Activated naive CD4-positive, alpha-beta T cell treated with anti-CD3 and anti-CD28 coated beads for 36 hours (primary cell): ENCODE measurements at regions not wholly inside any gene's neighbourhood (a gene's known extent, or its start where the extent isn't known, plus 50 kb on each side); places are given as distances from the start of the nearest gene placed in this dataset.
"Not testable (repeated sequence)": the region's sequence is repeated elsewhere in the genome, so short reads cannot be mapped to it uniquely, and the experiment has no call there.

Experiments used
- CTCF ChIA-PET: fragments of 350-600 bp; sonication (Branson Sonifier 250); formaldehyde crosslinking; loops from one replicate; lab custom pipeline; 2021; ENCODE audit warnings: antibody characterized with exemption; lab: Charles Lee
- DNase-seq: peaks from one replicate; pipeline ENCODE4 v3.0.0-alpha.2; 2020
- H3K27ac Mint-ChIP-seq: one replicate; pipeline ENCODE4 v1.8.0; 2021; ENCODE audit warnings: mild to moderate bottlenecking, mixed read lengths
- H3K27me3 Mint-ChIP-seq: one replicate; pipeline ENCODE4 v1.8.0; 2021; ENCODE audit warnings: low read depth, mixed read lengths
- H3K36me3 Mint-ChIP-seq: one replicate; pipeline ENCODE4 v1.8.0; 2021; ENCODE audit warnings: low read depth, mixed read lengths
- H3K4me1 Mint-ChIP-seq: one replicate; pipeline ENCODE4 v1.8.0; 2021; ENCODE audit warnings: low read depth, mixed read lengths
- H3K4me3 Mint-ChIP-seq: one replicate; pipeline ENCODE4 v1.8.0; 2021; ENCODE audit warnings: mild to moderate bottlenecking, moderate library complexity, mixed read lengths
- H3K9me3 Mint-ChIP-seq: one replicate; pipeline ENCODE4 v1.8.0; 2021; ENCODE audit warnings: mixed read lengths
- intact Hi-C: fragments of 100-400 bp; cut with micrococcal nuclease; formaldehyde crosslinking; loops from one replicate; pipeline ENCODE4 v1.15.1; 2023

DNA sequence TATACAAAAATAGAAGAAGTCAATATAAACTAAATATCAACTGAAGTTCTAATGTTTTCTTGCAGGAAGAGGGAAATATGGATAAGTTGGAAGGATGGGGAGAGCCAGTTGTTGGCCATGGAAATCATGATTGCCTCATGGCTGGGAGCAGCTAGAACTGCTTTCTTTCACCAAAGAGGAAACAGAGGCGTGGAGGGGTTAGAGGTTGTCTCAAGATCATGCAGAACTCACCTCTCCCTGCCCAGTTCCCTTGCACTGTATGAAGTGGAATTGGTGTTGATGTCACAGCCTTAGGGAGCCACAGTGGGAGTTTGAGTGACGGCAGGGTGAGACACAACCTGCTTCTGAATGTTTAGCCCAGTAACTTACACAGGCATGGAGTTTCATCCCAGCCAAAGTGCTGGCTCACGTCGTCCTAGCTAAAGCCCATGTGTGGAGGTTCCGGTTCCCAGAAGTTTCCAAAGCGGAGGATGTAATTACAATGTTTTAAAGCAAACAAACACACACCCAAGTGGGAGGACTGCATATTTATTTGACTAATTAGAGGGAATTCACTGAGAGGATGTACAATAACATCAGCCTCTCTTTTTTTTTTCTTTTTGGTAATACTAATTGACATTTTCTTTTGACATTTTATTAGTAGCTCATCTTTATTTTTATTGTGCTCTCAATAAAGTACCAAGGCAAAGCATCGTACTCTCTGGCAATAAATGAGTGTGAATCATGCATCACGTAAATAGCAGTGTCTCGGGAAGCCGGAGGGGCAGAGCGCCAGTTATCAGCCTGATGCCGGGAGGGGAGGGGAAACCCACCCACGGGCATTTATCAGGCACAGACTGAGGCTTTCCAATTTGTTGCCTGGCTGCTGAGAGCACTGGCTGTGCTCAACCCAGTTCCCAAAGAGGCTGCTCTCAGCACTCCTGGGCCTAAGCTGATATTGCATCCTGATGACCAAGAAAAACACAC, 118.7 kb upstream of the CDH5 start:
- H3K4me1 Mint-ChIP-seq: no peaks in the 10 kb centered on the region
- no peak overlapping the region for H3K27ac Mint-ChIP-seq
- H3K9me3 Mint-ChIP-seq: no peaks in the 10 kb centered on the region
- intact Hi-C loops: no loop called here
- peaks cover 3% of the 10 kb centered on the region for H3K27me3 Mint-ChIP-seq
- CTCF ChIA-PET: no interaction called here
- H3K4me3 Mint-ChIP-seq: no peak overlapping the region
- no peak for DNase-seq
- H3K36me3 Mint-ChIP-seq: no peaks in the 10 kb centered on the region

DNA sequence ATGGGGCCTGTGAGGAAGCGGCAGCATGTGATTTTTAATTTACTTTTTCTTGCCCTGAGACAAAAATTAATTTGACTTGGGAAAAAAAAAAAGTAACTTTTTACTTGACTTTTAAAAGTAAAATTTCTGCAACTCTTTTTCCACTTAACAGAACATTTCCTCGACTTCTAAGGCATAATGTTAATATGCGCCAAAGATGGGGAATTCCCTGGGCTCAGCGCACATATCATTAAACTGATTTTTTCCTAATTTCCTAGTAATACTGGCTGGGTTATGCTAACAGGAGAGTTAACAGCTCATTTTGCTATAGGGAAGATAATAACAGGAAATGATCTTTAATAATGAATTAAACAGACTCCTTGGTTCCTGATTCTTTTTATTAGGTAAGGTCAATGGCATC, 120.6 kb upstream of the CDH5 start:
- Mint-ChIP-seq H3K4me3 (no peak overlapping the region), H3K4me1 (no peaks in the 10 kb centered on the region), H3K36me3 (no peaks in the 10 kb centered on the region), H3K27ac (no peak overlapping the region), H3K9me3 (no peaks in the 10 kb centered on the region), H3K27me3 (peaks cover 5% of the 10 kb centered on the region)
- intact Hi-C loops: no loop called here
- DNase-seq: no peak
- CTCF ChIA-PET: interaction anchor here (0.5 kb wide), 1 partner anchor 83 kb away, joined by 4 read pairs; no protein-coding TSS in a partner anchor

DNA sequence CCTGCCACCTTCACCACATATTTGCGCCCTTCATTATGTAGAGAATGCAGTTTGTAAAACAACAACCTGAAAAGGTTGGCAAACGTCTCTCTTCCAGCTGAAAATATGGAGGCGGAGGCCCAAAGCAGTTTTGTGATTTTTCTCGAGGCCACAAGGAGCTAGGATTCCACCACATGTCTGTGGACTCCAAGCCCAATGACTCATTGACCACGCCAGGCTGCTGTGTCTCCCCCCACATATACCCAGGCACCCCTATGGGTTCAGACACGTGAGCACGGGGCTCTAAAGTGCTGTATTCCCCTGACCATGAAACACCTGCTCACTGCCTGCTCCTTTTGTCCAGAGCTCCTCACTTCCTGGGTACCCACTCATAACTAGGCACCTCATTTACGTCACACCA, 121.4 kb upstream of the CDH5 start:
- DNase-seq: no peak
- Mint-ChIP-seq H3K4me1 (no peaks in the 10 kb centered on the region), H3K4me3 (no peak overlapping the region), H3K36me3 (no peaks in the 10 kb centered on the region), H3K27me3 (peaks cover 6% of the 10 kb centered on the region), H3K9me3 (peaks cover 2% of the 10 kb centered on the region), H3K27ac (no peak overlapping the region)
- CTCF ChIA-PET: no interaction called here
- intact Hi-C loops: no loop called here

DNA sequence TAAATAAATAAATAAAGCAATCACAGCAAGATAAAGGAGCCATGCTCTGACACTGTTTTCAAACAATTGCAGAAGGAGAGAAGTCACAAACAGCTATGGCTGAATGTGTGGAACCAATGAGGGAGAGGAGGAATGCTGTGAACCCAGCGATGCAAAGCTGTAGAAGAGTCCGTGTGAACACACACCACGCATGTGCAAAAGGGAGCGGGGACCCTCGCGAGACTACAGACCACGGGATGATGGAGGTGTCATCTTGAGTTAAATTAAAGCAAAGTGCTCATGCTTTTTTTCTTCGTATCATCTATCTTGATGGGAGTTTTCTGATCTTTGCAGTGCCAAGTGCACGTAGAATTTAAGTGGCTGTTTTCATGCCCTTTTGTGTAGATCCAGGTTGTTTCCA, 123.8 kb upstream of the CDH5 start:
- H3K27ac Mint-ChIP-seq: no peak overlapping the region
- no peak overlapping the region for H3K4me3 Mint-ChIP-seq
- H3K4me1 Mint-ChIP-seq: no peaks in the 10 kb centered on the region
- no peaks in the 10 kb centered on the region for H3K36me3 Mint-ChIP-seq
- CTCF ChIA-PET: no interaction called here
- H3K27me3 Mint-ChIP-seq: peaks cover 8% of the 10 kb centered on the region
- no peak for DNase-seq
- H3K9me3 Mint-ChIP-seq: peaks cover 2% of the 10 kb centered on the region
- intact Hi-C loops: no loop called here

DNA sequence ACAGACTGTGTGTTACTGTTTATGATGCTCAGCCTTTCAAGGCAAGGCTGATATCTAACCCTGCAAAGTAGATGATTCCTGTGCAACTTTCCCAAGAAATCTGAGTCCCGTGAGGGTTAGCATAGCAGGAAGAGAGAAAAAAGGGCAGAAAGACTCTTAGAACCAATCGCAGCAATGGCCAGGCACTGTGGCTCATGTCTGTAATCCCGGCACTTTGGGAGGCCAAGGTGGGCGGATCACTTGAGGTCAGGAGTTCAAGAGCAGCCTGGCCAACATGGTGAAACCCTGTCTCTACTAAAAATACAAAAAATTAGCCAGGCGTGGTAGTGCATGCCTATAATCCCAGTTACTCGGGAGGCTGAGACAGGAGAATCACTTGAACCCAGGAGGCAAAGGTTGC, 124.3 kb upstream of the CDH5 start:
- CTCF ChIA-PET, DNase-seq, H3K4me3 Mint-ChIP-seq, H3K4me1 Mint-ChIP-seq, intact Hi-C loops, H3K9me3 Mint-ChIP-seq, H3K27me3 Mint-ChIP-seq, H3K36me3 Mint-ChIP-seq, H3K27ac Mint-ChIP-seq: not testable (repeated sequence)

DNA sequence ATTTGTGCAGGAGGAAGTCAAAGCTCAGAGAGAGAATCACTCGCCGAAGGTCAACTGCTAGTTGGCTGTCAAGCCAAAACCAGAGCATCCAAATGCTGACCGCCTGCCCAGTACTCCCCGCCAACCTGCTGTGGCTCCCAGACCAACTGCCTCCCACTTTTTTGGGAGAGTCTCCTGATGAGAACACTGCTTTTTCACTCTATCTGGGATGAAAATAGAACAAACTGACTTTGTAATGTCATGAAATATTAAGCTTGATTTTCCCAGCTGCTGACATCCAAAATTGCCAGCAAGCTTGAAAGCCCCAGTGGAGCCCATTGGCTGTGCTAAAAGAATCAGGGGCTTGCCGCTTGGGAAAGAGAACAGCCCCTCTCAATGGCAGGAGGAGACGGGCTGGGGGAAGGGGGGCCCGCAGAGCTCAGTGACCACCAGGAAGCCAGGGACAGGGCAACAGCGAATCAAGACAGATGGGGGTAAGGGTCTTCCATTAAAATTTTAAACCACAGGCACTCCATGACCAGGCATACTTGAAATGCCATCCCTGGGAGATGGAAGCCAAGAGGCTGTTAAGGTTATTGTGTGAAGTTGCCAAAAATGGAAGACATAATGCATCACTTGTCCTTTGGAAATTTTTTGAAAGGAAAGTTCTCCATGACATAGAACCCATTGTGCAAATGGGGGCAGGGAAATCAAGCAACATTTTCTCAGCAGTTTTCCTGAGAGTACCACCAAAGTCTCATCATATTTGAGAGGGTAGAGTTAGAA, 125.7 kb upstream of the CDH5 start:
- no peaks in the 10 kb centered on the region for H3K36me3 Mint-ChIP-seq
- H3K4me3 Mint-ChIP-seq: no peak overlapping the region
- peaks cover 2% of the 10 kb centered on the region for H3K9me3 Mint-ChIP-seq
- H3K4me1 Mint-ChIP-seq: no peaks in the 10 kb centered on the region
- H3K27me3 Mint-ChIP-seq: peaks cover 8% of the 10 kb centered on the region
- no peak for DNase-seq
- H3K27ac Mint-ChIP-seq: no peak overlapping the region
- intact Hi-C loops: no loop called here
- CTCF ChIA-PET: no interaction called here

DNA sequence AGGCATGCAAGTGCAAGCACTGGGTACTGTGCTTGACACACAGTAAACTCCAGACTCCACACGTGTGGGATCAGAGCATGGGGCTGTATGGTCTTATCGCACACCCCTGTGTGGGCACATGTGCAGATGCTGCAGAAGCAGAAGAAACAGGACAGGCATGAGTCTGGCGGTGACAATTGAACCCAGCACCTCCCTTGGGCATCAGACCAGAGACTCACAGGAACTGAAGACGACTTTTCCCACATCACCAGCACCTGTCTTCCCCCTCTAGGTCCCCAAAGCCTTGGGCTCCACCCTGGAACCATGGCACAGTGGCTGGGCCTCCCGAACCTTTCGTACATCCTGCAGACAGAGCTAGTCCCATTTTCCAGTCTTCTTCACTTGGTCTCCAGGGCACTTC, 126.4 kb upstream of the CDH5 start:
- Mint-ChIP-seq H3K4me1 (no peaks in the 10 kb centered on the region), H3K27ac (no peak overlapping the region), H3K9me3 (peaks cover 2% of the 10 kb centered on the region), H3K4me3 (no peak overlapping the region), H3K36me3 (no peaks in the 10 kb centered on the region), H3K27me3 (peaks cover 8% of the 10 kb centered on the region)
- CTCF ChIA-PET: no interaction called here
- intact Hi-C loops: no loop called here
- no peak for DNase-seq

DNA sequence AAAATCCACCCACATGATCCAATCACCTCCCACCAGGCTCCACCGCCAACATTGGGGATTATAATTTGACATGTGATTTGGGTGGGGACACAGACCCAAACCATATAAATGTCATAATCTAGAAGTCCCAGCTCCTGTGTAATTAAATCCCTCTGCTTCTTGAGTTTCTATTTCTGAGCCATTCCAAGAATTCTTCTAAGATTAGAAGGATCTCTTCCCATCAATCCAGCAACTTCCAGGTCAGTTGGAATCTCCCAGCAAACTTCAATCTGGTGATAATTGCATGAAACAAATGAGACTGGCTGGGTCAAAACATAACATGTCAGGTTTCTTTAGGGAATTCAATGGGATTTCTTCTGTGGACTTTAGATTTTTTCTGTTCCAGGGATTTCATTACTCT, 127.8 kb upstream of the CDH5 start:
- Mint-ChIP-seq H3K4me1 (no peaks in the 10 kb centered on the region), H3K27ac (no peak overlapping the region), H3K4me3 (no peak overlapping the region), H3K36me3 (no peaks in the 10 kb centered on the region), H3K27me3 (peaks cover 8% of the 10 kb centered on the region), H3K9me3 (peaks cover 2% of the 10 kb centered on the region)
- CTCF ChIA-PET: no interaction called here
- intact Hi-C loops: no loop called here
- no peak for DNase-seq

DNA sequence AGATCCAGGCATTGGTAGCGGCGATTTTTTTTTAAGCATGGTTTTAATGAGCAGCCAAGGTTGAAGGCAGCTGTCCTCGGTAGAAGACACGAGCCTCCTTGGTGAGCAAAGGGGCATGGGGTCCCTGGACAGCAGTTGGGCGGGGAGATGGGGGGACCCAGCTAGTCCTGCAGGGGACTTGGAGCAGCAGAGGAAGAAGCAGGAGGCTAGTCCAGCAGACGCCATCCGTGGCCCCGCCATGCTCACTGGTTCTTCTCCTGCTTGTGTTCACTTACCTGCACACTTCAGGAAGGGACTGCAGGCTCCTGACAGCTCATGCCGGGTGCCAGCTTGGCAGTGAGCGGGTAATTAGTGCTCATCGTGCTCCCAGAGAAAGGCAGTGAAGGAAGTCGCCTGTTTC, 130.2 kb upstream of the CDH5 start:
- Mint-ChIP-seq H3K36me3 (no peaks in the 10 kb centered on the region), H3K4me1 (no peaks in the 10 kb centered on the region), H3K4me3 (no peak overlapping the region), H3K27ac (no peak overlapping the region), H3K9me3 (peaks cover 2% of the 10 kb centered on the region), H3K27me3 (peaks cover 7% of the 10 kb centered on the region)
- no peak for DNase-seq
- CTCF ChIA-PET: no interaction called here
- intact Hi-C loops: no loop called here

DNA sequence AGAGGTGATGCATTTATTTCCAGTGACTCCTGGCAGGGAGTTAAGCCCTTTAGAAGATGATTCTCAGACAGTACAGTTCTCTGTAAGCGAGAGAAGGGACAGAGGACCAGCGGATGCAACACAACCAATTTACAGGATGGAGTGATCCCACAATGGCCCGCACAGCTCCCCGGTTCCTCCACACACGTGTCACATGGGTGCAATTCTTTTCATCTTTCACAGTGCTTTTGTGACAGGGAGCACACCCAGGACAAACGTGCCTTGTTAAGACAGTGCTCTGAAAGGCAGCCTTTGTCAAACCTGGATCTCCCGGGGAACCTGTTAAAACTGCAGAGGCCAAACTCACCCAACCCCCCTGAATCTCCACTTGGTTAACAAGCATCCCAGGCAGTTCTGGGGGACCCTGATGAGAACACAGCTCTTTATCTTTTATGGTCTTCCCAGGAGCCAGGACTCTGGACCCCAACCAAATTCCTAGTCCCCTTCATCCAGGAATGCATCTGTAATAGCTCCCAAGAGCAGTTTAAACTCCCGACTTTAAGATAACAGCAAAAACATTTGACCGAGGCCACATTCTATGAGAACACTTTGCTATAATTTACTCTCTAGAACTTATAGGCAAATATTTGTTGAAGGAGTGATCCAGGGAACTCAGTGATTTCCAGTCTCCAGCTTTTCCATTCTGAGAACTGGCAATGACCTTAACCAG, 134.9 kb upstream of the CDH5 start:
- no peak for DNase-seq
- peaks cover 5% of the 10 kb centered on the region for H3K27me3 Mint-ChIP-seq
- H3K27ac Mint-ChIP-seq: no peak overlapping the region
- H3K9me3 Mint-ChIP-seq: no peaks in the 10 kb centered on the region
- H3K4me1 Mint-ChIP-seq: peaks cover 3% of the 10 kb centered on the region
- no peaks in the 10 kb centered on the region for H3K36me3 Mint-ChIP-seq
- CTCF ChIA-PET: no interaction called here
- intact Hi-C loops: no loop called here
- no peak overlapping the region for H3K4me3 Mint-ChIP-seq

DNA sequence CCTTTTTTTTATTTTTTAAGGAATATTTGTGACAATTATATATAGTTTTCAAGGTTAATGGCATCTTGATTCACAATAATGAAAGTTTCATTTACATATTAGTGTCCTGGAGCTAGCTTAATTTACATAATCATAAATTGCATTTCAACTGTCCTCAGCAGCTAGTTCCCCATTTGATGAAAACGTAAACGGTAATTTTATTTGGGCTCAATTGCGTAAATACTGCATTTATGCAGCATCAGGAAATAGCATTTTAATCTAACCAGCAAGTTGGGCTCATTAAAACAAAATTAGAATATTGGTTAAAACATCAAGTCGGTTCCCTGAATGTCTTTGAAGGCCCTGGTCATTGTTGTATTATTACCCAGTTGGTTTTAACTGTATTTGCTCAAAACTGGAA, 136.8 kb upstream of the CDH5 start:
- H3K27me3 Mint-ChIP-seq: peaks cover 5% of the 10 kb centered on the region
- no peaks in the 10 kb centered on the region for H3K36me3 Mint-ChIP-seq
- CTCF ChIA-PET: no interaction called here
- intact Hi-C loops: no loop called here
- H3K27ac Mint-ChIP-seq: no peak overlapping the region
- DNase-seq: no peak
- H3K9me3 Mint-ChIP-seq: no peaks in the 10 kb centered on the region
- peaks cover 3% of the 10 kb centered on the region for H3K4me1 Mint-ChIP-seq
- no peak overlapping the region for H3K4me3 Mint-ChIP-seq

DNA sequence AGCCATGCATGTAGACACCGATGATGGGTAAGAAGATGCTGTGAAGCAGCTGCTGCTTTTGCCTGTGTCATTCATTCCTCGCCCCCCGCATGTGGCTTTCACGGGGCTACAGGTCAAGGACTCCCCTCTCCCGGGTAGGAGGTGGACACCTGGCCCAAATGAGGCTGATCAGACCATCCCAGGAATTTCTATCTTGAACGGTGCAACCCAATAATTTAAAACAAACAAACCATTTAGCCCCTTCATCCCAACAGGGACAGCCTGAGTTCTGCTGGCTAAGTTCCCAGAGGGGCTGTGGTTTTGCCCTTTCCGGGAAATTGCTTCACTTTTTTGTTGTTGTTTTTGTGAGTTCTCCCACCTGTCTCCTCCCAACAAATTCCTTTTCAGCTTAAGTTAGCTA, 137.7 kb upstream of the CDH5 start:
- Mint-ChIP-seq H3K9me3 (no peaks in the 10 kb centered on the region), H3K36me3 (no peaks in the 10 kb centered on the region), H3K27me3 (peaks cover 5% of the 10 kb centered on the region), H3K27ac (no peak overlapping the region), H3K4me1 (peaks cover 3% of the 10 kb centered on the region), H3K4me3 (no peak overlapping the region)
- no peak for DNase-seq
- CTCF ChIA-PET: no interaction called here
- intact Hi-C loops: no loop called here
